ENCODE measurements at regions not wholly inside any gene's neighbourhood (a gene's known extent, or its start where the extent isn't known, plus 50 kb on each side); places are given as distances from the start of the nearest gene placed in this dataset.

GRCh38 chr4:4787421-4787820 is 72.0 kb upstream of the MSX1 start (continued):
- TF ChIP-seq EGR2 (tag by site-specific recombination; IDR thresholded peaks at IDR 0.05; ENCODE audit: low read depth) (no peak), FEZF1 (tag by site-specific recombination; IDR thresholded peaks at IDR 0.05) (no peak)

DNA sequence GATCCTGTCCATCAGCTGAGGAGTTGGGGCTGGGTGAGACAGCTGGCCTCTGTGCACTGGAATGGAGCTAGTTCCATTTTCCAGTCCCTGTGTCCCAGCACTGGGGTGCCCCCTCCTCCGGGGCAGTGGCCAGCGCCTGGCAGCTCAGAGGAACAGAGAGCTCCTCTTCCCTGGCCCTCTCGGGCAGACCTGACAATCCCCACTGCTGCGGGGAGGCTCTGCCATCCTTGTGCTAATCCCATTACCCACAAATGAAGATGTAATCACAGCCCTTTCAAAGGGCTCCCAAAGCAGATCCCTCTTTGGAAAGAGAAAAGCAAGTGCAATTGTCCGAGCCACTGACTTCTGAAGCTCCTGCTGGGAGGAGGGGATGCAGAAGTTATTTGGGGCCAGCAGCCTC is 75.1 kb upstream of the MSX1 start:
- TF ChIP-seq ZNF18 (tag by site-specific recombination; IDR thresholded peaks at IDR 0.05): no peak
- no peak for TF ChIP-seq ZNF138 (tag by site-specific recombination; IDR thresholded peaks at IDR 0.05; ENCODE audit: borderline replicate concordance)
- ChIA-PET CTCF (no interaction called here), POLR2A (no interaction called here)

GRCh38 chr4:4783847-4784246 is 75.6 kb upstream of the MSX1 start:
- H3K9me3 ChIP-seq (ENCODE audit: control insufficient read depth, insufficient read depth, low read depth, low read length): no peaks in the 10 kb centered on the region
- ChIA-PET CTCF (no interaction called here), POLR2A (no interaction called here)
- H3K36me3 ChIP-seq (ENCODE audit: control insufficient read depth in 2 of 2, insufficient read depth in 1 of 2, low read length in 2 of 2): no peaks in the 10 kb centered on the region
- no peak overlapping the region for H3K4me3 ChIP-seq (ENCODE audit: low read depth, low read length)
- H3K27ac ChIP-seq (ENCODE audit: extremely low read depth, low read depth, low read length): no peak overlapping the region
- no peaks in the 10 kb centered on the region for H3K4me1 ChIP-seq (ENCODE audit: control insufficient read depth, insufficient read depth, low read length)
- no peak for TF ChIP-seq SP7 (tag by site-specific recombination; IDR thresholded peaks at IDR 0.05)
- no peak for TF ChIP-seq ZNF335 (tag by site-specific recombination; conservative IDR thresholded peaks at IDR 0.05)
- no peak for TF ChIP-seq ZNF664 (tag by site-specific recombination; IDR thresholded peaks at IDR 0.05)
- no peak for TF ChIP-seq ZNF423 (tag by site-specific recombination; IDR thresholded peaks at IDR 0.05)
- TF ChIP-seq ZNF530 (tag by site-specific recombination; IDR thresholded peaks at IDR 0.05; ENCODE audit: low read depth): no peak
- no peak for TF ChIP-seq AEBP2 (tag by site-specific recombination; IDR thresholded peaks at IDR 0.05; ENCODE audit: borderline replicate concordance)
- no peak for TF ChIP-seq OVOL3 (tag by site-specific recombination; IDR thresholded peaks at IDR 0.05)

More for the DNA sequence above, 75.1 kb upstream of the MSX1 start:
- H3K4me1 ChIP-seq (ENCODE audit: control insufficient read depth, insufficient read depth, low read length): no peaks in the 10 kb centered on the region
- H3K27ac ChIP-seq (ENCODE audit: extremely low read depth, low read depth, low read length): no peak overlapping the region
- H3K36me3 ChIP-seq (ENCODE audit: control insufficient read depth in 2 of 2, insufficient read depth in 1 of 2, low read length in 2 of 2): no peaks in the 10 kb centered on the region
- H3K9me3 ChIP-seq (ENCODE audit: control insufficient read depth, insufficient read depth, low read depth, low read length): no peaks in the 10 kb centered on the region
- H3K4me3 ChIP-seq (ENCODE audit: low read depth, low read length): no peak overlapping the region

- ChIA-PET CTCF (no interaction called here), POLR2A (no interaction called here)
- Histone ChIP-seq H3K4me1 (ENCODE audit: control insufficient read depth, insufficient read depth, low read length) (no peaks in the 10 kb centered on the region), H3K9me3 (ENCODE audit: control insufficient read depth, insufficient read depth, low read depth, low read length) (no peaks in the 10 kb centered on the region), H3K27ac (ENCODE audit: extremely low read depth, low read depth, low read length) (no peak overlapping the region), H3K36me3 (ENCODE audit: control insufficient read depth in 2 of 2, insufficient read depth in 1 of 2, low read length in 2 of 2) (no peaks in the 10 kb centered on the region), H3K4me3 (ENCODE audit: low read depth, low read length) (no peak overlapping the region)
- TF ChIP-seq ZNF362 (tag by site-specific recombination; IDR thresholded peaks at IDR 0.05): no peak
- TF ChIP-seq GLI2 (tag by site-specific recombination; IDR thresholded peaks at IDR 0.05; ENCODE audit: borderline replicate concordance, low read depth): no peak
- TF ChIP-seq YY2 (tag by site-specific recombination; IDR thresholded peaks at IDR 0.05): no peak
- TF ChIP-seq, protein P1, sequence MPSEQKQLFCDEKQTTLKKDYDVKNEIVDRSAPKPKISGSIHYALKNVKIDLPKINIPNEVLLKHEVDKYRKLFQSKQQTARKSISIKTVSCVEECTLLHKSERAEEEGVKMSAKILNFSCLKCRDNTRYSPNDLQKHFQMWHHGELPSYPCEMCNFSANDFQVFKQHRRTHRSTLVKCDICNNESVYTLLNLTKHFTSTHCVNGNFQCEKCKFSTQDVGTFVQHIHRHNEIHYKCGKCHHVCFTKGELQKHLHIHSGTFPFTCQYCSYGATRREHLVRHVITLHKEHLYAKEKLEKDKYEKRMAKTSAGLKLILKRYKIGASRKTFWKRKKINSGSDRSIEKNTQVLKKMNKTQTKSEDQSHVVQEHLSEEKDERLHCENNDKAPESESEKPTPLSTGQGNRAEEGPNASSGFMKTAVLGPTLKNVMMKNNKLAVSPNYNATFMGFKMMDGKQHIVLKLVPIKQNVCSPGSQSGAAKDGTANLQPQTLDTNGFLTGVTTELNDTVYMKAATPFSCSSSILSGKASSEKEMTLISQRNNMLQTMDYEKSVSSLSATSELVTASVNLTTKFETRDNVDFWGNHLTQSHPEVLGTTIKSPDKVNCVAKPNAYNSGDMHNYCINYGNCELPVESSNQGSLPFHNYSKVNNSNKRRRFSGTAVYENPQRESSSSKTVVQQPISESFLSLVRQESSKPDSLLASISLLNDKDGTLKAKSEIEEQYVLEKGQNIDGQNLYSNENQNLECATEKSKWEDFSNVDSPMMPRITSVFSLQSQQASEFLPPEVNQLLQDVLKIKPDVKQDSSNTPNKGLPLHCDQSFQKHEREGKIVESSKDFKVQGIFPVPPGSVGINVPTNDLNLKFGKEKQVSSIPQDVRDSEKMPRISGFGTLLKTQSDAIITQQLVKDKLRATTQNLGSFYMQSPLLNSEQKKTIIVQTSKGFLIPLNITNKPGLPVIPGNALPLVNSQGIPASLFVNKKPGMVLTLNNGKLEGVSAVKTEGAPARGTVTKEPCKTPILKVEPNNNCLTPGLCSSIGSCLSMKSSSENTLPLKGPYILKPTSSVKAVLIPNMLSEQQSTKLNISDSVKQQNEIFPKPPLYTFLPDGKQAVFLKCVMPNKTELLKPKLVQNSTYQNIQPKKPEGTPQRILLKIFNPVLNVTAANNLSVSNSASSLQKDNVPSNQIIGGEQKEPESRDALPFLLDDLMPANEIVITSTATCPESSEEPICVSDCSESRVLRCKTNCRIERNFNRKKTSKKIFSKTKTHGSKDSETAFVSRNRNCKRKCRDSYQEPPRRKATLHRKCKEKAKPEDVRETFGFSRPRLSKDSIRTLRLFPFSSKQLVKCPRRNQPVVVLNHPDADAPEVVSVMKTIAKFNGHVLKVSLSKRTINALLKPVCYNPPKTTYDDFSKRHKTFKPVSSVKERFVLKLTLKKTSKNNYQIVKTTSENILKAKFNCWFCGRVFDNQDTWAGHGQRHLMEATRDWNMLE (tag by site-specific recombination; conservative IDR thresholded peaks at IDR 0.05; ENCODE audit: low read depth): no peak
- no peak for TF ChIP-seq ZNF174 (tag by site-specific recombination; IDR thresholded peaks at IDR 0.05)
- TF ChIP-seq, protein P2, sequence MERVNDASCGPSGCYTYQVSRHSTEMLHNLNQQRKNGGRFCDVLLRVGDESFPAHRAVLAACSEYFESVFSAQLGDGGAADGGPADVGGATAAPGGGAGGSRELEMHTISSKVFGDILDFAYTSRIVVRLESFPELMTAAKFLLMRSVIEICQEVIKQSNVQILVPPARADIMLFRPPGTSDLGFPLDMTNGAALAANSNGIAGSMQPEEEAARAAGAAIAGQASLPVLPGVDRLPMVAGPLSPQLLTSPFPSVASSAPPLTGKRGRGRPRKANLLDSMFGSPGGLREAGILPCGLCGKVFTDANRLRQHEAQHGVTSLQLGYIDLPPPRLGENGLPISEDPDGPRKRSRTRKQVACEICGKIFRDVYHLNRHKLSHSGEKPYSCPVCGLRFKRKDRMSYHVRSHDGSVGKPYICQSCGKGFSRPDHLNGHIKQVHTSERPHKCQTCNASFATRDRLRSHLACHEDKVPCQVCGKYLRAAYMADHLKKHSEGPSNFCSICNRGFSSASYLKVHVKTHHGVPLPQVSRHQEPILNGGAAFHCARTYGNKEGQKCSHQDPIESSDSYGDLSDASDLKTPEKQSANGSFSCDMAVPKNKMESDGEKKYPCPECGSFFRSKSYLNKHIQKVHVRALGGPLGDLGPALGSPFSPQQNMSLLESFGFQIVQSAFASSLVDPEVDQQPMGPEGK (tag by site-specific recombination; IDR thresholded peaks at IDR 0.05): no peak
- no peak for TF ChIP-seq ZNF600 (tag by site-specific recombination; IDR thresholded peaks at IDR 0.05)
Measured at GRCh38 chr4:4782969-4783368, 76.5 kb upstream of the MSX1 start.

Data from HEK293 (cell line).